ENCODE measurements at regions not wholly inside any gene's neighbourhood (a gene's known extent, or its start where the extent isn't known, plus 50 kb on each side); places are given as distances from the start of the nearest gene placed in this dataset.

DNA sequence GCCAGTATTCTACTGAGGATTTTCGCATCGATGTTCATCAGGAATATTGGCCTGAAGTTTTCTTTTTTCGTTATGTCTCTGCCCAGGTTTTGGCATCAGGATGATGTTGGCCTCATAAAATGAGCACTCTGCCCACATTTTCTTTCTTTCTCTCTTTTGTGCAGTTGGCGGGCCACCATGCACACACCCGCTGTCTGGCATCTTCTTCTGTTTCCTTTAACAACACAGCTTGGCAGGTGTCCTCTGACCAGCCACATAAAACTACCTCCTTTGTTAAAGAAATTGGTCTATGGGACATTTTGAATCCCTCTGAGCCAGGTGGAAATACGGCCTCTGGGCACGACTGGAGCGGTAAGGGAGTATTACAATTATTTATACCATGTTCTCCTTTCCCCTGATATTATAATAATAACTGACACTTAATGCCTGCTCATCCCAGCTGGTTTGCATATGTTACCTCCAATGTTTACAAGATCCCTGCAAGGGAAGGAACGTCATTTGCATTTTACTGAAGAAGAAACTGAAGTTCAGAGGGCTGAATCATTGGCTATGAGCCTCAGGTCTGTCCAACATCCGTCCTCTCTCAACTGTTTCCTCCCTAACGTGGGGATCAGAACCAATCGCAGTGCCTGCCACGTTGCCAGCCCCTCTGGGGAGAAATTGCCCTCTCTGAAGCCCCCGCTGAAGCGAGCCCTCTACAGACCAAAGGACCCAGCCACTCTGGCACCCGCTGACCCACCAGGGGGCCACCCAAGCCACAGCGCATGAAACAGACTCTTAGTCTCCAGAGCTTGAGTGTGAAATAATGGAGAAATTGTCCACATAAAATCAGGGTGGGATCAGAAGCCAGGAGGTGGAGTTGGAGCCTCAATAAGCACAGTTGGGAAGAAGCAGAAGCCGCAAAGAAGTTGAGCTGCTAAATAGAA lies 125.0 kb upstream of the FOXK1 start:
- Mint-ChIP-seq H3K36me3 (ENCODE audit: insufficient read depth in 1 of 3, low read depth in 3 of 3) (no peaks in the 10 kb centered on the region; a peak in 1 of 7 replicates), H3K27me3 (ENCODE audit: low read depth) (peaks cover 16% of the 10 kb centered on the region), H3K4me3 (no peak overlapping the region), H3K9me3 (peaks cover 17 to 66% of the 10 kb centered on the region in 2 experiments; a peak in 4 of 5 replicates), H3K4me1 (peaks cover 9 to 13% of the 10 kb centered on the region in 2 experiments), H3K27ac (no peak overlapping the region)
- Histone ChIP-seq H3K9ac (ENCODE audit: extremely low read depth, insufficient read length, low read length) (no peak overlapping the region), H3K4me2 (ENCODE audit: insufficient read depth, insufficient read length, low read length) (no peak overlapping the region), H3K27ac (ENCODE audit: insufficient read length, low read depth, low read length) (no peak overlapping the region), H2BK120ac (ENCODE audit: low read depth, low read length, poor library complexity, severe bottlenecking) (no peak overlapping the region), H2BK5ac (ENCODE audit: insufficient read length, low read length) (no peak overlapping the region), H3K79me2 (ENCODE audit: insufficient read depth, low read length) (no peaks in the 10 kb centered on the region), H3K4ac (ENCODE audit: low read depth, low read length) (no peak overlapping the region), H3K18ac (ENCODE audit: insufficient read length, low read depth, low read length) (no peak overlapping the region), H3K9me3 (ENCODE audit: control insufficient read depth, low read depth, low read length) (no peaks in the 10 kb centered on the region), H3K23me2 (ENCODE audit: insufficient read length, low read depth, low read length, poor library complexity, severe bottlenecking) (no peaks in the 10 kb centered on the region), H2BK15ac (ENCODE audit: low read depth, low read length) (no peak overlapping the region), H3K56ac (ENCODE audit: insufficient read length, low read depth, low read length) (no peak overlapping the region), H3K23ac (ENCODE audit: insufficient read length, low read depth, low read length) (no peak overlapping the region), H3K79me1 (ENCODE audit: insufficient read depth, low read depth, low read length, poor library complexity, severe bottlenecking) (no peaks in the 10 kb centered on the region), H4K20me1 (ENCODE audit: control insufficient read depth, insufficient read depth, insufficient read length) (no peaks in the 10 kb centered on the region), H2AFZ (ENCODE audit: low read length) (no peak overlapping the region), H4K91ac (ENCODE audit: insufficient read length, low read depth, low read length) (no peak overlapping the region), H3T11ph (ENCODE audit: low read length) (no peak overlapping the region), H3K4me1 (ENCODE audit: insufficient read depth, low read length) (no peaks in the 10 kb centered on the region), H2AK5ac (ENCODE audit: insufficient read length, low read length) (no peak overlapping the region), H2BK20ac (ENCODE audit: low read depth, low read length, poor library complexity, severe bottlenecking) (no peak overlapping the region), H3K14ac (ENCODE audit: insufficient read depth, low read length) (no peak overlapping the region), H2BK12ac (ENCODE audit: insufficient read length, low read depth, low read length) (no peak overlapping the region), H4K5ac (ENCODE audit: insufficient read length, low read depth, low read length) (no peak overlapping the region), H3K27me3 (ENCODE audit: insufficient read depth, low read length) (no peaks in the 10 kb centered on the region), H4K8ac (replicated peaks; ENCODE audit: insufficient read length, low read depth, low read length) (no peak overlapping the region)
- no peak for DNase-seq
- TF ChIP-seq CTCF (conservative IDR thresholded peaks at IDR 0.05), result no peak
- no CpG with 5 or more reads among the region's 18 CpGs for WGBS (ENCODE audit: extremely low coverage, insufficient read length, low lambda C conversion rate)

Measured in H9 (cell line).